HepG2 (cell line): ENCODE measurements at regions not wholly inside any gene's neighbourhood (a gene's known extent, or its start where the extent isn't known, plus 50 kb on each side); places are given as distances from the start of the nearest gene placed in this dataset.

Experiments used
- ATAC-seq: fragments of 200-7000 bp; cut with Tn5 transposase; 3 replicates; pipeline ENCODE4 v1.9.1; 2020; ENCODE audit warnings: mild to moderate bottlenecking, moderate library complexity
- BruUV-seq: library from RNA; stranded (reverse); fragments of 400-500 nt; replicated peaks from 2 replicates; lab custom pipeline; 2021; lab: Mats Ljungman, UMichigan
- CTCF ChIA-PET: fragments of 300-600 bp; formaldehyde crosslinking; extraction: SDS; loops from one replicate; lab custom pipeline; 2021; ENCODE audit warnings: low total read pairs, inconsistent platforms, low intra/inter-chr PET ratio; lab: Yijun Ruan, JAX
- POLR2A ChIA-PET: fragments of 350-600 bp; sonication (Branson Sonifier 250); formaldehyde crosslinking; loops from one replicate; lab custom pipeline; 2020; ENCODE audit warnings: antibody characterized with exemption, inconsistent platforms; lab: Yijun Ruan, JAX
- DNase-seq: peaks from one replicate; pipeline ENCODE4 v3.0.0-alpha.2; 2015; ENCODE audit warnings: low spot score
- FAIRE-seq: peaks from 3 replicates; lab custom pipeline; 2011; peaks lifted over from hg19 to GRCh38; lab: Jason Lieb, UNC
- H2AFZ ChIP-seq: one replicate; pipeline ENCODE4 v1.6.1; 2011; ENCODE audit warnings: low read length, inconsistent platforms
- H3K27ac ChIP-seq: fragments of 300-600 bp; 3 replicates; pipeline ENCODE4 v1.8.0; 2011; ENCODE audit warnings: mixed run types, mild to moderate bottlenecking, mixed read lengths, low read length, inconsistent platforms; ENCODE audit not compliant: insufficient read depth; ENCODE audit errors: extremely low read length
- H3K27me3 ChIP-seq, 2 experiments: fragments of 200-600 bp in 1 of 2; 2 replicates in 1 of 2; 3 replicates in 1 of 2; pipeline versions ENCODE4 v1.6.0 to v1.8.0; 2011; ENCODE audit warnings: low read length in 2 of 2, mild to moderate bottlenecking in 2 of 2, moderate library complexity in 2 of 2, inconsistent platforms in 1 of 2; ENCODE audit not compliant: insufficient read depth in 2 of 2, control insufficient read depth in 1 of 2
- H3K36me3 ChIP-seq, 2 experiments: fragments of 200-600 bp in 1 of 2; replicated peaks in 1 of 2; 2 replicates in 1 of 2; 3 replicates in 1 of 2; pipeline versions ENCODE4 v1.5.1 to v1.8.0; 2011; ENCODE audit warnings: low read length in 2 of 2, inconsistent platforms in 1 of 2; ENCODE audit not compliant: insufficient read depth in 2 of 2, control insufficient read depth in 1 of 2
- H3K4me1 ChIP-seq: 2 replicates; pipeline ENCODE4 v1.5.1; 2012; ENCODE audit warnings: low read length, inconsistent platforms; ENCODE audit not compliant: insufficient read depth
- H3K4me2 ChIP-seq: 2 replicates; pipeline ENCODE4 v1.6.0; 2011; ENCODE audit warnings: low read depth, low read length, inconsistent platforms
- H3K4me3 ChIP-seq, 3 experiments: fragments of 200-600 bp in 1 of 3; sonication (generic), shearing (Covaris generic) in 1 of 3; replicated peaks in 1 of 3; 2 replicates each; pipeline ENCODE4 v1.5.1; 2011 to 2016; ENCODE audit warnings: low read length in 3 of 3, inconsistent platforms in 2 of 3, low read depth in 2 of 3, mild to moderate bottlenecking in 2 of 3, control low read depth in 1 of 3, mixed read lengths in 1 of 3; ENCODE audit not compliant: insufficient read depth in 1 of 3
- H3K79me2 ChIP-seq: one replicate; pipeline ENCODE4 v1.6.1; 2011; ENCODE audit warnings: low read length, inconsistent platforms; ENCODE audit not compliant: insufficient read depth
- H3K9ac ChIP-seq: 2 replicates; pipeline ENCODE4 v1.6.0; 2011; ENCODE audit warnings: mild to moderate bottlenecking, low read depth, low read length, inconsistent platforms; ENCODE audit not compliant: insufficient read depth
- H3K9me3 ChIP-seq: 2 replicates; pipeline ENCODE4 v1.5.1; 2012; ENCODE audit warnings: mild to moderate bottlenecking, low read length
- H4K20me1 ChIP-seq: 2 replicates; pipeline ENCODE4 v1.6.0; 2011; ENCODE audit warnings: inconsistent platforms, mild to moderate bottlenecking, low read length, moderate library complexity; ENCODE audit not compliant: insufficient read depth
- BCL6 ChIP-seq: IDR thresholded peaks from 2 replicates; pipeline ENCODE4 v1.6.1; 2016; ENCODE audit warnings: missing genetic modification reagents, missing compliant biosample characterization
- EEA1 ChIP-seq: sonication (generic); formaldehyde crosslinking; IDR thresholded peaks from 2 replicates; pipeline ENCODE4 v1.5.1; 2020; ENCODE audit warnings: mild to moderate bottlenecking, missing genetic modification reagents, borderline replicate concordance
- HNRNPL ChIP-seq: fragments of 200-400 bp; formaldehyde crosslinking; IDR thresholded peaks from 2 replicates; pipeline ENCODE4 v1.6.1; 2017; ENCODE audit warnings: mild to moderate bottlenecking, low read depth, low read length
- KLF12 ChIP-seq: sonication (generic); formaldehyde crosslinking; IDR thresholded peaks from 2 replicates; pipeline ENCODE4 v1.4.0; 2020; ENCODE audit warnings: missing genetic modification reagents, borderline replicate concordance
- MED1 ChIP-seq: sonication (generic); formaldehyde crosslinking; IDR thresholded peaks from 2 replicates; pipeline ENCODE4 v1.4.0; 2020; ENCODE audit warnings: missing genetic modification reagents
- PHB2 ChIP-seq: fragments of 450-650 bp; IDR thresholded peaks from 2 replicates; pipeline ENCODE4 v1.6.1; 2018; ENCODE audit not compliant: partially characterized antibody
- POLR2G ChIP-seq: fragments of 200-400 bp; formaldehyde crosslinking; IDR thresholded peaks from 2 replicates; pipeline ENCODE4 v1.6.1; 2018; ENCODE audit warnings: mild to moderate bottlenecking, low read depth, low read length, moderate library complexity
- ZNF672 ChIP-seq: sonication (generic); formaldehyde crosslinking; IDR thresholded peaks from 2 replicates; pipeline ENCODE4 v1.8.1; 2022; ENCODE audit warnings: missing genetic modification reagents
- WGBS: methylation state at CpG from one replicate; pipeline ENCODE4 v1.1.6; 2017; ENCODE audit warnings: low lambda C conversion rate; 5-methylcytosine and 5-hydroxymethylcytosine counted together
- in situ Hi-C: cut with HindIII; loops from 2 replicates; pipeline ENCODE4 v1.10.0; 2017; ENCODE audit warnings: low pct_unique_long_range_greater_than_20kb; ENCODE audit not compliant: extremely low pct_ligation_motif_present
- intact Hi-C: fragments of 100-400 bp; cut with micrococcal nuclease; formaldehyde crosslinking; loops from one replicate; pipeline ENCODE4 v1.10.0; 2022; ENCODE audit not compliant: unreplicated experiment
- TF ChIP-seq, protein P1 (sequence below): sonication (generic); formaldehyde crosslinking; conservative IDR thresholded peaks from 2 replicates; pipeline ENCODE4 v1.8.0; 2022; ENCODE audit warnings: missing genetic modification reagents
- TF ChIP-seq, protein P2 (sequence below): sonication (generic); formaldehyde crosslinking; IDR thresholded peaks from 2 replicates; pipeline ENCODE4 v1.5.1; 2020; ENCODE audit warnings: mild to moderate bottlenecking, missing genetic modification reagents, moderate library complexity
- TF ChIP-seq, protein P3 (sequence below): IDR thresholded peaks from 2 replicates; pipeline ENCODE4 v1.6.1; 2016
- TF ChIP-seq, protein P4 (sequence below): IDR thresholded peaks from 2 replicates; pipeline ENCODE4 v1.6.1; 2012; ENCODE audit warnings: low read depth, low read length, improper control_type of control experiment

DNA sequence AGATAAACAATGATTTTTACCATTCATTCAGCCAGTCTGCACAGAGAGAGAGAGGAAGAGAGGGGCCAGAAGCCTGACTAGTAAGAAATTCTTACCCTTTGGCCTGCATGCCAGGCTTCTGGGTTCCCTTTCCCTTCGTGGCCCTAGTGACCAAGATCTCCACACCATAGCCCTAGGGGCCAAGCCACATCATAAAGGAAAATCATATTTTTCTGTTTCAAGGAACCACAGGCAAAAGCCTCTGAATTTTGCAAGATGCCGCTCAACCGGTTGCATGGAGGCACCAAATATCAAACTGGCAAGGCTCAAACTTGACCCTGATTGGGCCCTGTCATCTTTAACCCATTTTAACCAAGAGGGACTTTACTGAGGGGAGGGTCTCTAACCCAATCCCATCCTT lies 103.1 kb upstream of the SOX13 start:
- in situ Hi-C loops, result no loop called here
- Histone ChIP-seq H3K4me1 (no peaks in the 10 kb centered on the region), H3K79me2 (no peaks in the 10 kb centered on the region), H3K4me3 (no peak overlapping the region), H4K20me1 (no peaks in the 10 kb centered on the region), H3K36me3 (no peaks in the 10 kb centered on the region), H3K9me3 (peaks cover 27% of the 10 kb centered on the region), H3K4me2 (no peak overlapping the region), H3K27ac (no peak overlapping the region), H2AFZ (no peak overlapping the region), H3K9ac (no peak overlapping the region), H3K27me3 (no peaks in the 10 kb centered on the region; a peak in 1 of 5 replicates)
- CTCF ChIA-PET, result no interaction called here
- no peak for ATAC-seq
- POLR2A ChIA-PET, result no interaction called here
- WGBS, result 64% methylated on average over 3 of the region's 3 CpGs
- no TSS peak for BruUV-seq
- intact Hi-C loops, result no loop called here
- no peak for FAIRE-seq
- no peak for DNase-seq
- no peak for TF ChIP-seq MED1
- TF ChIP-seq, protein P1, sequence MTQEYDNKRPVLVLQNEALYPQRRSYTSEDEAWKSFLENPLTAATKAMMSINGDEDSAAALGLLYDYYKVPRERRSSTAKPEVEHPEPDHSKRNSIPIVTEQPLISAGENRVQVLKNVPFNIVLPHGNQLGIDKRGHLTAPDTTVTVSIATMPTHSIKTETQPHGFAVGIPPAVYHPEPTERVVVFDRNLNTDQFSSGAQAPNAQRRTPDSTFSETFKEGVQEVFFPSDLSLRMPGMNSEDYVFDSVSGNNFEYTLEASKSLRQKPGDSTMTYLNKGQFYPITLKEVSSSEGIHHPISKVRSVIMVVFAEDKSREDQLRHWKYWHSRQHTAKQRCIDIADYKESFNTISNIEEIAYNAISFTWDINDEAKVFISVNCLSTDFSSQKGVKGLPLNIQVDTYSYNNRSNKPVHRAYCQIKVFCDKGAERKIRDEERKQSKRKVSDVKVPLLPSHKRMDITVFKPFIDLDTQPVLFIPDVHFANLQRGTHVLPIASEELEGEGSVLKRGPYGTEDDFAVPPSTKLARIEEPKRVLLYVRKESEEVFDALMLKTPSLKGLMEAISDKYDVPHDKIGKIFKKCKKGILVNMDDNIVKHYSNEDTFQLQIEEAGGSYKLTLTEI (CRISPR knock-in tag), result no peak

DNA sequence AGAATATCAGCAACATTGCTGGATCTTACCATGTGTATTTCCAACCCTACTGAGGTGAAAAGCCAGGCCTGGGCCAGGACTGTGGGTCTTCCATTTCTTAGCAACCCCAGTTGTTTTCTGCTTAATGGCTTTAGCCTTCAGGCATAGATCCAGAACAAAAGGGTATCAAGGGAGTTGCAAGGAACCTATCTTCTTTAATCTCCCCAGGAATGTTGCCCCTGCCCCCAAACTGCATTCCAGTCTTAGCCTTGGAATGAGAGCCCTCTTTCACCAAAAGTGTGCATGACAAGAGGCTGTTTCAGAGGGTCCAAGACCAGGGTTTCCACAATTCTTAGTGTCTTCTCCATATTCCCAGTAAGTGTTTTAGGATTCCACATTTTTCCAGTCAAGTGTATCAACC lies 87.9 kb upstream of the SOX13 start:
- no peaks in the 10 kb centered on the region for H4K20me1 ChIP-seq
- H2AFZ ChIP-seq, result no peak overlapping the region
- ChIA-PET CTCF (no interaction called here), POLR2A (no interaction called here)
- no peaks in the 10 kb centered on the region for H3K79me2 ChIP-seq
- no peak overlapping the region for H3K4me2 ChIP-seq
- intact Hi-C loops, result no loop called here
- in situ Hi-C loops, result no loop called here
- ATAC-seq (no peak), FAIRE-seq (no peak), DNase-seq (no peak)
- no peaks in the 10 kb centered on the region for H3K36me3 ChIP-seq
- no peaks in the 10 kb centered on the region; a peak in 1 of 5 replicates for H3K27me3 ChIP-seq
- H3K4me1 ChIP-seq, result no peaks in the 10 kb centered on the region
- H3K9ac ChIP-seq, result no peak overlapping the region
- no peaks in the 10 kb centered on the region for H3K9me3 ChIP-seq
- no peak overlapping the region for H3K4me3 ChIP-seq
- no TSS peak for BruUV-seq
- H3K27ac ChIP-seq, result no peak overlapping the region
- TF ChIP-seq HNRNPL (no peak), PHB2 (no peak), EEA1 (no peak), POLR2G (no peak), BCL6 (CRISPR knock-in tag) (no peak), ZNF672 (CRISPR knock-in tag) (no peak), KLF12 (no peak)
- TF ChIP-seq, protein P2, sequence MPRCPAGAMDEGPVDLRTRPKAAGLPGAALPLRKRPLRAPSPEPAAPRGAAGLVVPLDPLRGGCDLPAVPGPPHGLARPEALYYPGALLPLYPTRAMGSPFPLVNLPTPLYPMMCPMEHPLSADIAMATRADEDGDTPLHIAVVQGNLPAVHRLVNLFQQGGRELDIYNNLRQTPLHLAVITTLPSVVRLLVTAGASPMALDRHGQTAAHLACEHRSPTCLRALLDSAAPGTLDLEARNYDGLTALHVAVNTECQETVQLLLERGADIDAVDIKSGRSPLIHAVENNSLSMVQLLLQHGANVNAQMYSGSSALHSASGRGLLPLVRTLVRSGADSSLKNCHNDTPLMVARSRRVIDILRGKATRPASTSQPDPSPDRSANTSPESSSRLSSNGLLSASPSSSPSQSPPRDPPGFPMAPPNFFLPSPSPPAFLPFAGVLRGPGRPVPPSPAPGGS (CRISPR knock-in tag), result no peak
- TF ChIP-seq, protein P3, sequence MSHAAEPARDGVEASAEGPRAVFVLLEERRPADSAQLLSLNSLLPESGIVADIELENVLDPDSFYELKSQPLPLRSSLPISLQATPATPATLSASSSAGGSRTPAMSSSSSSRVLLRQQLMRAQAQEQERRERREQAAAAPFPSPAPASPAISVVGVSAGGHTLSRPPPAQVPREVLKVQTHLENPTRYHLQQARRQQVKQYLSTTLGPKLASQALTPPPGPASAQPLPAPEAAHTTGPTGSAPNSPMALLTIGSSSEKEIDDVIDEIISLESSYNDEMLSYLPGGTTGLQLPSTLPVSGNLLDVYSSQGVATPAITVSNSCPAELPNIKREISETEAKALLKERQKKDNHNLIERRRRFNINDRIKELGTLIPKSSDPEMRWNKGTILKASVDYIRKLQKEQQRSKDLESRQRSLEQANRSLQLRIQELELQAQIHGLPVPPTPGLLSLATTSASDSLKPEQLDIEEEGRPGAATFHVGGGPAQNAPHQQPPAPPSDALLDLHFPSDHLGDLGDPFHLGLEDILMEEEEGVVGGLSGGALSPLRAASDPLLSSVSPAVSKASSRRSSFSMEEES, result no peak
- TF ChIP-seq, protein P4, sequence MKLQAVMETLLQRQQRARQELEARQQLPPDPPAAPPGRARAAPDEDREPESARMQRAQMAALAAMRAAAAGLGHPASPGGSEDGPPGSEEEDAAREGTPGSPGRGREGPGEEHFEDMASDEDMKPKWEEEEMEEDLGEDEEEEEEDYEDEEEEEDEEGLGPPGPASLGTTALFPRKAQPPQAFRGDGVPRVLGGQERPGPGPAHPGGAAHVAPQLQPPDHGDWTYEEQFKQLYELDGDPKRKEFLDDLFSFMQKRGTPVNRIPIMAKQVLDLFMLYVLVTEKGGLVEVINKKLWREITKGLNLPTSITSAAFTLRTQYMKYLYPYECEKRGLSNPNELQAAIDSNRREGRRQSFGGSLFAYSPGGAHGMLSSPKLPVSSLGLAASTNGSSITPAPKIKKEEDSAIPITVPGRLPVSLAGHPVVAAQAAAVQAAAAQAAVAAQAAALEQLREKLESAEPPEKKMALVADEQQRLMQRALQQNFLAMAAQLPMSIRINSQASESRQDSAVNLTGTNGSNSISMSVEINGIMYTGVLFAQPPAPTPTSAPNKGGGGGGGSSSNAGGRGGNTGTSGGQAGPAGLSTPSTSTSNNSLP, result no peak
